ENCODE measurements at regions not wholly inside any gene's neighbourhood (a gene's known extent, or its start where the extent isn't known, plus 50 kb on each side); places are given as distances from the start of the nearest gene placed in this dataset.

DNA sequence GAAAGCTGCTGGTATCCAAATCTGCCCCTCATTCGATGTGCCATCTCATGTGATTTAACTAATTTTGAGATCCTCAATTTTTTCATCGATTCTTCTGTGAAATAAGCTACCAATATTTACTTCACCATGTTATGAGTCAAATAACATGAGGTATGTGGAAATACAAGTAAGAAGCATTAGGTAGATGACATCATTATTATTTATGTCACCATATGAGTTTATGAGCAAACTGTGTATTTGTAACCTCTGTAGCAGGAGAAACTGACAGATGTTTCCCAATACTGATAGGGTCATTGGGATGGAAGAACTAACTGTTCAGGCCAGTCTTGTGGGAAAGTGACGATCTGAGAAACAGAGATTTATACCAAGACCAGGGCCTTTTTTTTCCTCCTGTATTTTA, 229.4 kb upstream of the GOT2 start:
- no peak overlapping the region for H2AFZ ChIP-seq (ENCODE audit: low read depth, low read length)
- no peaks in the 10 kb centered on the region for H4K20me1 ChIP-seq (ENCODE audit: insufficient read depth)
- H3F3A ChIP-seq (ENCODE audit: insufficient read depth, low read length, poor library complexity, severe bottlenecking), result no peaks in the 10 kb centered on the region
- H3K9me2 ChIP-seq (ENCODE audit: insufficient read depth, low read length), result no peaks in the 10 kb centered on the region
- H3K4me2 ChIP-seq (ENCODE audit: low read length), result no peak overlapping the region
- no peaks in the 10 kb centered on the region for H3K27me3 ChIP-seq (ENCODE audit: insufficient read depth, low read depth, low read length)
- no peak overlapping the region for H3K4me3 ChIP-seq (ENCODE audit: low read length)
- H3K9me3 ChIP-seq (ENCODE audit: low read length), result no peaks in the 10 kb centered on the region
- no peak for TF ChIP-seq POLR2AphosphoS5 (IDR thresholded peaks at IDR 0.05)
- TF ChIP-seq EZH2 (IDR thresholded peaks at IDR 0.05; ENCODE audit: borderline replicate concordance, insufficient read depth, low read length, poor library complexity, severe bottlenecking), result no peak
- TF ChIP-seq SMC3 (conservative IDR thresholded peaks at IDR 0.05; ENCODE audit: poor library complexity), result no peak
- no peak for TF ChIP-seq MXI1 (conservative IDR thresholded peaks at IDR 0.05; ENCODE audit: poor library complexity, severe bottlenecking)
- TF ChIP-seq EP300 (conservative IDR thresholded peaks at IDR 0.05; ENCODE audit: poor library complexity, severe bottlenecking), result no peak
- TF ChIP-seq, protein P1, sequence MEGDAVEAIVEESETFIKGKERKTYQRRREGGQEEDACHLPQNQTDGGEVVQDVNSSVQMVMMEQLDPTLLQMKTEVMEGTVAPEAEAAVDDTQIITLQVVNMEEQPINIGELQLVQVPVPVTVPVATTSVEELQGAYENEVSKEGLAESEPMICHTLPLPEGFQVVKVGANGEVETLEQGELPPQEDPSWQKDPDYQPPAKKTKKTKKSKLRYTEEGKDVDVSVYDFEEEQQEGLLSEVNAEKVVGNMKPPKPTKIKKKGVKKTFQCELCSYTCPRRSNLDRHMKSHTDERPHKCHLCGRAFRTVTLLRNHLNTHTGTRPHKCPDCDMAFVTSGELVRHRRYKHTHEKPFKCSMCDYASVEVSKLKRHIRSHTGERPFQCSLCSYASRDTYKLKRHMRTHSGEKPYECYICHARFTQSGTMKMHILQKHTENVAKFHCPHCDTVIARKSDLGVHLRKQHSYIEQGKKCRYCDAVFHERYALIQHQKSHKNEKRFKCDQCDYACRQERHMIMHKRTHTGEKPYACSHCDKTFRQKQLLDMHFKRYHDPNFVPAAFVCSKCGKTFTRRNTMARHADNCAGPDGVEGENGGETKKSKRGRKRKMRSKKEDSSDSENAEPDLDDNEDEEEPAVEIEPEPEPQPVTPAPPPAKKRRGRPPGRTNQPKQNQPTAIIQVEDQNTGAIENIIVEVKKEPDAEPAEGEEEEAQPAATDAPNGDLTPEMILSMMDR (IDR thresholded peaks at IDR 0.05; ENCODE audit: poor library complexity, severe bottlenecking), result no peak
- no peak for TF ChIP-seq TAF1 (IDR thresholded peaks at IDR 0.05; ENCODE audit: low read depth)
- TF ChIP-seq, protein P2, sequence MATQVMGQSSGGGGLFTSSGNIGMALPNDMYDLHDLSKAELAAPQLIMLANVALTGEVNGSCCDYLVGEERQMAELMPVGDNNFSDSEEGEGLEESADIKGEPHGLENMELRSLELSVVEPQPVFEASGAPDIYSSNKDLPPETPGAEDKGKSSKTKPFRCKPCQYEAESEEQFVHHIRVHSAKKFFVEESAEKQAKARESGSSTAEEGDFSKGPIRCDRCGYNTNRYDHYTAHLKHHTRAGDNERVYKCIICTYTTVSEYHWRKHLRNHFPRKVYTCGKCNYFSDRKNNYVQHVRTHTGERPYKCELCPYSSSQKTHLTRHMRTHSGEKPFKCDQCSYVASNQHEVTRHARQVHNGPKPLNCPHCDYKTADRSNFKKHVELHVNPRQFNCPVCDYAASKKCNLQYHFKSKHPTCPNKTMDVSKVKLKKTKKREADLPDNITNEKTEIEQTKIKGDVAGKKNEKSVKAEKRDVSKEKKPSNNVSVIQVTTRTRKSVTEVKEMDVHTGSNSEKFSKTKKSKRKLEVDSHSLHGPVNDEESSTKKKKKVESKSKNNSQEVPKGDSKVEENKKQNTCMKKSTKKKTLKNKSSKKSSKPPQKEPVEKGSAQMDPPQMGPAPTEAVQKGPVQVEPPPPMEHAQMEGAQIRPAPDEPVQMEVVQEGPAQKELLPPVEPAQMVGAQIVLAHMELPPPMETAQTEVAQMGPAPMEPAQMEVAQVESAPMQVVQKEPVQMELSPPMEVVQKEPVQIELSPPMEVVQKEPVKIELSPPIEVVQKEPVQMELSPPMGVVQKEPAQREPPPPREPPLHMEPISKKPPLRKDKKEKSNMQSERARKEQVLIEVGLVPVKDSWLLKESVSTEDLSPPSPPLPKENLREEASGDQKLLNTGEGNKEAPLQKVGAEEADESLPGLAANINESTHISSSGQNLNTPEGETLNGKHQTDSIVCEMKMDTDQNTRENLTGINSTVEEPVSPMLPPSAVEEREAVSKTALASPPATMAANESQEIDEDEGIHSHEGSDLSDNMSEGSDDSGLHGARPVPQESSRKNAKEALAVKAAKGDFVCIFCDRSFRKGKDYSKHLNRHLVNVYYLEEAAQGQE (IDR thresholded peaks at IDR 0.05; ENCODE audit: borderline replicate concordance), result no peak
- no peak for TF ChIP-seq RAD21 (conservative IDR thresholded peaks at IDR 0.05)
- no peak overlapping the region for H3K27ac ChIP-seq (ENCODE audit: low read length)
- H3K36me3 ChIP-seq (ENCODE audit: insufficient read depth, low read length), result no peaks in the 10 kb centered on the region
- no peaks in the 10 kb centered on the region for H3K79me2 ChIP-seq (replicated peaks; ENCODE audit: insufficient read depth, low read length)
- H3K9ac ChIP-seq (ENCODE audit: low read length), result no peak overlapping the region

- H3K9me3 ChIP-seq (ENCODE audit: low read length), result no peaks in the 10 kb centered on the region
- no peaks in the 10 kb centered on the region for H3K9me2 ChIP-seq (ENCODE audit: insufficient read depth, low read length)
- H4K20me1 ChIP-seq (ENCODE audit: insufficient read depth), result no peaks in the 10 kb centered on the region
- no peak overlapping the region for H3K4me3 ChIP-seq (ENCODE audit: low read length)
- H3K27ac ChIP-seq (ENCODE audit: low read length), result no peak overlapping the region
- no peak overlapping the region for H2AFZ ChIP-seq (ENCODE audit: low read depth, low read length)
- no peak overlapping the region for H3K9ac ChIP-seq (ENCODE audit: low read length)
- H3K27me3 ChIP-seq (ENCODE audit: insufficient read depth, low read depth, low read length), result no peaks in the 10 kb centered on the region
- H3K4me2 ChIP-seq (ENCODE audit: low read length), result no peak overlapping the region
- no peaks in the 10 kb centered on the region for H3K36me3 ChIP-seq (ENCODE audit: insufficient read depth, low read length)
- no peak for TF ChIP-seq RAD21 (conservative IDR thresholded peaks at IDR 0.05)
- H3K79me2 ChIP-seq (replicated peaks; ENCODE audit: insufficient read depth, low read length), result no peaks in the 10 kb centered on the region
- H3F3A ChIP-seq (ENCODE audit: insufficient read depth, low read length, poor library complexity, severe bottlenecking), result no peaks in the 10 kb centered on the region
These were observed 228.7 kb upstream of the GOT2 start for GRCh38 chr16:58962811-58963210.

DNA sequence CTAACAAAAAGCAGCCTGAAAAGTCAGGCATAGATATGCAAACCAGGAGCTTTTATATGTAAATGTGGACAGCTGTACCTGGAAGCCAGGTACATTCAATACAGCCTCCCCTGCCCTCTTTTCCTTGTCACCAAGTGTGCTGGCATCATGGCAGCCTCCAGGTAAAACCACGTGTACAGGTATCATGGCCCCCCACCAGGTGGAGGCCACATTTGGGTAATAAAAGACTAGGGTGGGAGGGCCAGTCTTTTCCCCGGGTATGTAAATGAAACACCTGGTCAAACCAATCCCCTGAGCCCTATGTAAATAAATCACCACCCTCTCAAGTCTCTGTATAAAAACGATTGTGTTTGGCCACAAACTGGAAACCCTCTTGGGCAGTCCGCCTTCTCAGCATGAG, 226.4 kb upstream of the GOT2 start:
- no peak overlapping the region for H3K4me3 ChIP-seq (ENCODE audit: low read length)
- H3K79me2 ChIP-seq (replicated peaks; ENCODE audit: insufficient read depth, low read length), result no peaks in the 10 kb centered on the region
- no peak overlapping the region for H3K9ac ChIP-seq (ENCODE audit: low read length)
- TF ChIP-seq POLR2AphosphoS5 (IDR thresholded peaks at IDR 0.05), result no peak
- TF ChIP-seq RAD21 (conservative IDR thresholded peaks at IDR 0.05), result no peak
- TF ChIP-seq, protein P2 (IDR thresholded peaks at IDR 0.05; ENCODE audit: borderline replicate concordance), result no peak
- no peak for TF ChIP-seq TAF1 (IDR thresholded peaks at IDR 0.05; ENCODE audit: low read depth)
- TF ChIP-seq, protein P1 (IDR thresholded peaks at IDR 0.05; ENCODE audit: poor library complexity, severe bottlenecking), result no peak
- no peak for TF ChIP-seq EP300 (conservative IDR thresholded peaks at IDR 0.05; ENCODE audit: poor library complexity, severe bottlenecking)
- no peak for TF ChIP-seq EZH2 (IDR thresholded peaks at IDR 0.05; ENCODE audit: borderline replicate concordance, insufficient read depth, low read length, poor library complexity, severe bottlenecking)
- no peak for TF ChIP-seq MXI1 (conservative IDR thresholded peaks at IDR 0.05; ENCODE audit: poor library complexity, severe bottlenecking)
- no peak for TF ChIP-seq SMC3 (conservative IDR thresholded peaks at IDR 0.05; ENCODE audit: poor library complexity)
- H3K9me2 ChIP-seq (ENCODE audit: insufficient read depth, low read length), result no peaks in the 10 kb centered on the region
- no peak overlapping the region for H3K27ac ChIP-seq (ENCODE audit: low read length)
- H3K36me3 ChIP-seq (ENCODE audit: insufficient read depth, low read length), result no peaks in the 10 kb centered on the region
- H3F3A ChIP-seq (ENCODE audit: insufficient read depth, low read length, poor library complexity, severe bottlenecking), result no peaks in the 10 kb centered on the region
- H3K4me2 ChIP-seq (ENCODE audit: low read length), result no peak overlapping the region
- no peak overlapping the region for H2AFZ ChIP-seq (ENCODE audit: low read depth, low read length)
- H4K20me1 ChIP-seq (ENCODE audit: insufficient read depth), result no peaks in the 10 kb centered on the region
- no peaks in the 10 kb centered on the region for H3K9me3 ChIP-seq (ENCODE audit: low read length)
- no peaks in the 10 kb centered on the region for H3K27me3 ChIP-seq (ENCODE audit: insufficient read depth, low read depth, low read length)

Data from neural cell (in vitro differentiated cells).